ENCODE measurements at regions not wholly inside any gene's neighbourhood (a gene's known extent, or its start where the extent isn't known, plus 50 kb on each side); places are given as distances from the start of the nearest gene placed in this dataset.

DNA sequence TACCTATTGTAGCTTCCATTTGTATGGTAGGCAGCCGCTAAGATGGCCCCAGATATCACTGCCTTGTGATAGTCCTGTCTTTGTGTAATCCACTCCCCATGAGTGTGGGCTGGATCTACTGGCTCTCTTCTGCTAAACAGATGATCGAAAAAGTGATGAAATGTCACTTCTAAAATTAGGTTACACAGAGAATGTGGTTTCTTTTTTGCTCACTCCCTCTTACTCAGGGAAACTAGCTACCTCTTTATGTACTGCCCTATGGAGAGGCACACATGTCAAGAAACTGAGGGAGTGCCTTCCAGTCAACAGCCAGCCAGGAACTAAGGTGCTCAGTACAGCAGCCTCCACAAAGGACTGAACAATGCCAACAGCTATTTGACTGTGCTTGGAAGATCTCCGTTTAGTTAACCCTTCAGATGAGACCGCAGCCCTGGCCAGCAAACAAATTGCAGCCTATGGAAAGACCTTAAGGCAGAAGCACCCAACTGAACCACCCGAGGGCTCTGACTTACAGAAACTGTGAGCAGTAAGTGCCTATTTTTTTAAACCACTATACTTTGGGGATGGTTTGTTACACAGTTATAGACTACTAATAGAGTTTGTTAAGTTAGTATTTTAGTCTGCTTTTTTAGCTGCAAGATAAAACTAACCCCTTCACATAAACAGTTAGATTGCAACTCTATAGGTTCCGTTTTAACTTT lies 113.2 kb upstream of the MAF start:
- Histone ChIP-seq H3K27me3 (ENCODE audit: control insufficient read depth in 2 of 2, insufficient read depth in 2 of 2, low read length in 2 of 2) (no peaks in the 10 kb centered on the region), H3K9ac (replicated peaks; ENCODE audit: extremely low read depth, insufficient read depth, low read length) (no peak overlapping the region), H3K4me3 (replicated peaks in 1 of 3; ENCODE audit: insufficient read depth in 1 of 3, low read depth in 1 of 3, low read length in 3 of 3) (no peak overlapping the region), H2AFZ (ENCODE audit: low read depth, low read length) (no peak overlapping the region), H3K36me3 (ENCODE audit: control insufficient read depth in 2 of 2, extremely low read depth in 1 of 2, insufficient read depth in 2 of 2, low read length in 2 of 2) (no peaks in the 10 kb centered on the region), H4K20me1 (replicated peaks; ENCODE audit: control insufficient read depth, extremely low read depth, insufficient read depth, low read length) (no peaks in the 10 kb centered on the region), H3K9me1 (replicated peaks; ENCODE audit: control insufficient read depth, extremely low read depth, insufficient read depth, low read length) (no peaks in the 10 kb centered on the region), H3K27ac (ENCODE audit: insufficient read depth, low read depth, low read length) (no peak overlapping the region), H3K9me3 (replicated peaks; ENCODE audit: control insufficient read depth, insufficient read depth, low read length) (no peaks in the 10 kb centered on the region), H3K4me1 (ENCODE audit: control insufficient read depth, extremely low read depth, insufficient read depth, low read length) (no peaks in the 10 kb centered on the region), H3K4me2 (ENCODE audit: insufficient read depth, low read length) (no peak overlapping the region), H3K79me2 (ENCODE audit: control insufficient read depth, insufficient read depth, low read length) (no peaks in the 10 kb centered on the region)
- ChIA-PET POLR2A (no interaction called here), CTCF (interaction anchor here (0.6 kb wide), 1 partner anchor 1156 kb away, joined by 5 read pairs; no protein-coding TSS in a partner anchor)
- TF ChIP-seq FOS (IDR thresholded peaks at IDR 0.05; ENCODE audit: borderline replicate concordance, insufficient read depth, low read length): no peak
- no peak for TF ChIP-seq MYC (IDR thresholded peaks at IDR 0.05; ENCODE audit: low read depth, low read length)
- no peak for TF ChIP-seq MAX (IDR thresholded peaks at IDR 0.05; ENCODE audit: insufficient read depth, insufficient read length)
- no peak for TF ChIP-seq EZH2 (IDR thresholded peaks at IDR 0.05; ENCODE audit: borderline replicate concordance, low read depth, low read length, severe bottlenecking)
- TF ChIP-seq POLR2AphosphoS5 (IDR thresholded peaks at IDR 0.05; ENCODE audit: insufficient read depth, low read depth, low read length): no peak
- no peak for TF ChIP-seq GATA2 (IDR thresholded peaks at IDR 0.05; ENCODE audit: insufficient read depth, insufficient read length, low read depth, low read length)
- TF ChIP-seq, protein P1, sequence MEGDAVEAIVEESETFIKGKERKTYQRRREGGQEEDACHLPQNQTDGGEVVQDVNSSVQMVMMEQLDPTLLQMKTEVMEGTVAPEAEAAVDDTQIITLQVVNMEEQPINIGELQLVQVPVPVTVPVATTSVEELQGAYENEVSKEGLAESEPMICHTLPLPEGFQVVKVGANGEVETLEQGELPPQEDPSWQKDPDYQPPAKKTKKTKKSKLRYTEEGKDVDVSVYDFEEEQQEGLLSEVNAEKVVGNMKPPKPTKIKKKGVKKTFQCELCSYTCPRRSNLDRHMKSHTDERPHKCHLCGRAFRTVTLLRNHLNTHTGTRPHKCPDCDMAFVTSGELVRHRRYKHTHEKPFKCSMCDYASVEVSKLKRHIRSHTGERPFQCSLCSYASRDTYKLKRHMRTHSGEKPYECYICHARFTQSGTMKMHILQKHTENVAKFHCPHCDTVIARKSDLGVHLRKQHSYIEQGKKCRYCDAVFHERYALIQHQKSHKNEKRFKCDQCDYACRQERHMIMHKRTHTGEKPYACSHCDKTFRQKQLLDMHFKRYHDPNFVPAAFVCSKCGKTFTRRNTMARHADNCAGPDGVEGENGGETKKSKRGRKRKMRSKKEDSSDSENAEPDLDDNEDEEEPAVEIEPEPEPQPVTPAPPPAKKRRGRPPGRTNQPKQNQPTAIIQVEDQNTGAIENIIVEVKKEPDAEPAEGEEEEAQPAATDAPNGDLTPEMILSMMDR (IDR thresholded peaks at IDR 0.05; ENCODE audit: extremely low read depth in 1 of 2, insufficient read depth in 1 of 2, low read depth in 1 of 2, low read length in 2 of 2): no peak
- TF ChIP-seq POLR2A (IDR thresholded peaks at IDR 0.05; ENCODE audit: low read depth, low read length): no peak
- TF ChIP-seq JUN (IDR thresholded peaks at IDR 0.05; ENCODE audit: borderline replicate concordance, insufficient read depth, insufficient read length, low read depth): no peak
- dilution Hi-C loops (cut with MboI; ENCODE audit: extremely low pct_ligation_motif_present, low sequenced_read_pairs) (no loop called here), intact Hi-C loops (cut with micrococcal nuclease) (no loop called here)
- DNase-seq (ENCODE audit: low read depth, low spot score) (no peak), FAIRE-seq (no peak)
- BruUV-seq (replicated peaks): no TSS peak

Data from endothelial cell of umbilical vein (primary cell).